GM18519 (cell line): ENCODE measurements at regions not wholly inside any gene's neighbourhood (a gene's known extent, or its start where the extent isn't known, plus 50 kb on each side); places are given as distances from the start of the nearest gene placed in this dataset.

Source experiments
- ATAC-seq: cut with Tn5 transposase; IDR thresholded peaks from one replicate; pipeline ENCODE4 v1.9.1; 2021; ENCODE audit warnings: mild to moderate bottlenecking, moderate library complexity; ENCODE audit not compliant: unreplicated experiment, low FRiP score

- no peak for ATAC-seq
Measured at GRCh38 chr3:28080716-28081115, 160.7 kb upstream of the CMC1 start.

GRCh38 chr3:28081533-28081947, 159.9 kb upstream of the CMC1 start:
- ATAC-seq: no peak

DNA sequence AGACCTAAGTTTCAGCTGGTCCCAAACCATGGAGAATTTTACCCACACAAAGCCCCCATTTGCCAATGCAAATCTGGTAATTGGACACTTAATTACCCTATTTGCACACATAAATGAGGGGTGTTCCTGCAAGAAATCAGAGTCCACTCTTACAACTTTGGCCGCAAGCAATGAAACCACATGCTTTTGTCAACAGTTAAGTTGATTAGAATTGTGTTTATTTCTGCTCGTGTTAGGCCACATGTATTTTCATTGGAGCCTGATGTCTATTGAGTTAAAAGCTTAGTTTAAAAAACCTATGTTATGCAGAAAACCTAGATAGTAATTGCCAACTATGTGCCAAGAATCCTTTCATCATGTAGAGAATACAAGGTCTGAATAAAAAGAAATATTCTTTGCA, 153.8 kb upstream of the CMC1 start:
- no peak for ATAC-seq

GRCh38 chr3:28088811-28089526, 152.4 kb upstream of the CMC1 start:
- ATAC-seq: no peak

GRCh38 chr3:28089527-28089897, 151.9 kb upstream of the CMC1 start:
- ATAC-seq: no peak

DNA sequence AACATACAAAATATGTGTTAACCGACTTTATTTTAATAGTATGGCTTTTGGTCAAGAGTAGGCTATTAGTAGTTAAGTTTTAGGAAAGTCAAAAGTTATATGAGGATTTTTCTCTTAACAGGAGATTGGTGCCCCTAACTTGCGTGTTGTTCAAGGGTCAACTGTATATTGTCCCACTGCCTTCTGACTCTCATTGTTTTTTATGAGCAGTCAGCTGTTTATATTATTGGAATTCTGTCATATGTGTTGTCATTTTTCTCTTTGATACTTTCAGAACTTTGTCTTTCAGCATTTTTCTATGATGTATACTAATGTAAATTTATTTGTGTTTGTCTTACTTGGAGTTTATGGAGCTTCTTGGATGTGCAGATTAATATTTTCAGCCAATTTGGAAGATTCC, 142.1 kb upstream of the CMC1 start:
- no peak for ATAC-seq

DNA sequence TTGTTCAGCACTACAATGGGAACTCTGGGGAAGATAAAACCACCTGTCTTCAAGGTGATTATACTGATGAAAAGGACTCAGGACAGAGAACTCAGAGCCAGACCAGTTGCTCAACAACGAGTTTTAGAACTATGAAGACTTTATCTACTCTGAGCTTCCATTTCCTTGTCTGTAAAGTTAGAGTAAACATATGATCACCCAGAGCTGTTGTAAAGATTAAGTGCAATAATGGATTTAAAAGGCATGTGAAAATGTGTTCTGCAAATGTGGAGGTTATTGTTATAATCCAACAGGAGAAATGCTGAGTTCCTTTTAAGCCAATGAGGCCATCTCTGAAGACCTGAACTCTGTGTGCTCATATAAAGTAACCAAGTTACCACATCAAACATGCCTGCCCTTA, 139.7 kb upstream of the CMC1 start:
- no peak for ATAC-seq

- ATAC-seq: no peak
Measured at GRCh38 chr3:28103861-28104260, 137.6 kb upstream of the CMC1 start.

- ATAC-seq: no peak
Measured at GRCh38 chr3:28104896-28105534, 136.4 kb upstream of the CMC1 start.

- ATAC-seq: no peak
Measured at GRCh38 chr3:28109829-28110228, 131.6 kb upstream of the CMC1 start.

DNA sequence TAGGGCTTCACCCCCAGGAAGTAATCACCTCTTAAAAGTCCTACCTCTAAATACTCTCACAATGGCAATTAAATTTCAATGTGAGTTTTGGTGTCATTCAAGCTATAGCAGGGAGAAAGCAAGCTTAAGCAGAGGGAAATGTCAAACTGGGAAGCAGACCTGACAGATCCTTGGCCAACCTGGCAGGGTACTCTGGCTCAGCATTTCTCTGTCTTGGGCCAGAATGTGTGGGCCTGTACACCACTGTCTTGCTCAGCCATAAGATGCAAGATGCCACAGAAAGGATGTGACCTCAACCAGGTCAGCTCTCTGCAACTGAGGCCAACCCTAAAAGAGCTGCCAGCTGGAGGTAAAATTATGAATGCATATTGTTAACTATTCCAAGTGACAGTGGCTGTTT, 130.6 kb upstream of the CMC1 start:
- no peak for ATAC-seq

GRCh38 chr3:28114893-28115292, 126.5 kb upstream of the CMC1 start:
- no peak for ATAC-seq

- ATAC-seq: no peak
Measured at GRCh38 chr3:28115316-28115715, 126.1 kb upstream of the CMC1 start.

GRCh38 chr3:28117598-28117997, 123.8 kb upstream of the CMC1 start:
- no peak for ATAC-seq

DNA sequence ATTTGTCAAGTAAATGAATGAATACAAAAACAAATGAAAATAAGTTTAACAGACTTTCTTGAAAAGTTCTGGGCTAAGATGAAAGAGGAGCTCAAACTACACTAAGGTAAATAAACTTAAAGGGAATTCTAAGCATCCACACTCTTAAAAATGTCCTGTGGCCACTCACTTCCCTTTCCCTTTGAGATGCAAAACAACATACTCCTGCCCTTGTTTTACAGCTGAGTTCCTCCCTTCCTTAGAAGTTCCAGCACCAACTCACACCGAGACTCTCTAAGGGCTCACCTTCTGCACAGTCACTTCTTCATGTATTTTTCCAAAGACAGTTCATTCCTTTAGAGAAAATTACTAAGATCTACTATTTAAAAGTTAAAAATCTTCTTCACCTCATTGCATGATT, 123.3 kb upstream of the CMC1 start:
- no peak for ATAC-seq

GRCh38 chr3:28122227-28122626, 119.2 kb upstream of the CMC1 start:
- no peak for ATAC-seq

- peak; percentile 47 for ATAC-seq
Measured at GRCh38 chr3:28124882-28125281, 116.5 kb upstream of the CMC1 start.

- ATAC-seq: peak; percentile 15
Measured at GRCh38 chr3:28125342-28125741, 116.1 kb upstream of the CMC1 start.

DNA sequence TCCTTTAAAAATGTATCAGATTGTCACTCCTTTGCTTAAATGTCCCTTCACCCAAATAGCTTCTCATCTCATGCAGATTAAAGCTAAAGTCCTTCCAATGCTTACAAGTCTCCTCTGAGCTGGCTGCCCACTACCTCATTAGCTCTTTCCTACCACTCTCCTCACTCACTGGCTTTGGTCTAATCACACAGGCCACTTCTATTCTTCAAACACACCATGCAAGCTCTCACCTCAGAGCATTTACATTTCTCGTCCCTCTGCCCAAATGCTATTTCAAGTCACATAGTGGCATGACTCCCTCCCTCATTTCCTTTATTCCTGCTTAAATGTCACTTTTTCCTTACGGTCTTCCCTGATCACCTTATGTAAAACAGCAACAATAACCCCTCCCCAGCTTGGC, 110.6 kb upstream of the CMC1 start:
- no peak for ATAC-seq

DNA sequence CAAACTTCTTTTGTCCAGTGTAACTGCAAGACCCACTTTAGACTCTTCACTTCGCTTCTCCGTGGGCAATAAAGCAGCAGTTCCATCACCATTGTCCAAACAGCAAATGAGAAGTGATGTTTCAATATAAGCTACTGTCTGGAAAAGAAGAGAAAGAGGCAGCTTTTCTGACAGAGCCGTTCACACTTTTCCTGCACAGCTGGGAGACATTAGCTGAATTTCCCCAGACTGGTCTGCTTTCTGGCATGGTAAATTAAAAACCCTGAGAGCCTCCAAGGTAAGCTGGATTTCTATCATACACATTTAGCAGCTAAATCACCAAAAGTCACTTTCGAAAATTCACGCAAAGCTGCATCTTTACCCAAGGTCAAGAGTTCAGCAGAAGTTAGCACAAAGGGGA, 108.5 kb upstream of the CMC1 start:
- no peak for ATAC-seq

DNA sequence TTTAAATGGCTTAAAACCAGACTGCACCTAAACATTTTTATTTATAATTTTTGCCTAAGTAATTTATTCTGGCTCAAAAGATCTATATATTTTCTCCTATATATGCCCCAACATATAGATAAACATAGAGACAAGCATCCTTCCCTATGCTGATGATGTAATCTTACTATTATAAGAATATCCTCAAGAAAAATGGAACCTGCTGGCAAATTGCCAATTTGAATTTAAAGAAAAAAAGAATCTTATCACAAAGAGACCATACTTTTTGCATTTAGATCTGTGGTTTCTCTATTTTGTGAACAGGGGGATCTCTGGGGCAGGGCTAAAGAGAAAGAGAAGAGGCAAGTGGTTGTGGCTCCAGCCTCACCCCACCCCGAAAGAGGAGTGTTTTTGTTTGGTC, 107.2 kb upstream of the CMC1 start:
- ATAC-seq: no peak

DNA sequence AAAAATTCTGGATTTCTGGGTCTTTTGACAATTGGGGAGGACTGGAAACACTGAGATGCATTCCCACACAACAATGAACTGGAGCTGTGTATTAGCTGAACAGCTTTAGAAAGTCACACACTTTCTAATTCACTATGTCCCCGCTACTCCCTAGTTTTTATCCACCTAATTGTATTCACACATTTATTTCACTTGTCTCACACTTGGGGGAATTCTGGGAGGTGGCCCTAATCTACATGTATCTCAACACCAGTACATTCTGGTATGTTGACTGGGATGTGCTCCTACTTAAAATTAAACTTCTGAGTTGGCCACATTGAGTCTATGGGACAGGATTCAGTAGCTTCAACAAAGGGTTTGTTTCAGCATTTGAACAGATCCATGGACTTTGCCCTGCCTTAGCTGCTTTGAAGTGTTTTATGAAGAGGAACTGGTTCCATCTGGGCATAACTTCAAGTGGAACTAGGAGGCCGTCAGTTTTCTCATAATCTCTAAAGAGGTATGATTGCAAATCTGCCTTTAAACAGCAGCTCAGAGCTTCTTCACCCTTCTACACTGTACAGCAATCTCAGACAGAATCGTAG, 106.5 kb upstream of the CMC1 start:
- no peak for ATAC-seq
